ENCODE measurements at regions not wholly inside any gene's neighbourhood (a gene's known extent, or its start where the extent isn't known, plus 50 kb on each side); places are given as distances from the start of the nearest gene placed in this dataset.

GRCh38 chr2:173802518-173802917, 162.7 kb downstream of the SP3 start:
- Histone ChIP-seq H3K4me3 (no peak overlapping the region), H3K27me3 (no peaks in the 10 kb centered on the region), H3K4me1 (no peaks in the 10 kb centered on the region), H3K9me3 (no peaks in the 10 kb centered on the region), H3K27ac (no peak overlapping the region), H3K36me3 (no peaks in the 10 kb centered on the region)
- no peak for DNase-seq
- intact Hi-C loops (cut with DNase I): no loop called here
- TF ChIP-seq, protein P1, sequence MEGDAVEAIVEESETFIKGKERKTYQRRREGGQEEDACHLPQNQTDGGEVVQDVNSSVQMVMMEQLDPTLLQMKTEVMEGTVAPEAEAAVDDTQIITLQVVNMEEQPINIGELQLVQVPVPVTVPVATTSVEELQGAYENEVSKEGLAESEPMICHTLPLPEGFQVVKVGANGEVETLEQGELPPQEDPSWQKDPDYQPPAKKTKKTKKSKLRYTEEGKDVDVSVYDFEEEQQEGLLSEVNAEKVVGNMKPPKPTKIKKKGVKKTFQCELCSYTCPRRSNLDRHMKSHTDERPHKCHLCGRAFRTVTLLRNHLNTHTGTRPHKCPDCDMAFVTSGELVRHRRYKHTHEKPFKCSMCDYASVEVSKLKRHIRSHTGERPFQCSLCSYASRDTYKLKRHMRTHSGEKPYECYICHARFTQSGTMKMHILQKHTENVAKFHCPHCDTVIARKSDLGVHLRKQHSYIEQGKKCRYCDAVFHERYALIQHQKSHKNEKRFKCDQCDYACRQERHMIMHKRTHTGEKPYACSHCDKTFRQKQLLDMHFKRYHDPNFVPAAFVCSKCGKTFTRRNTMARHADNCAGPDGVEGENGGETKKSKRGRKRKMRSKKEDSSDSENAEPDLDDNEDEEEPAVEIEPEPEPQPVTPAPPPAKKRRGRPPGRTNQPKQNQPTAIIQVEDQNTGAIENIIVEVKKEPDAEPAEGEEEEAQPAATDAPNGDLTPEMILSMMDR (IDR thresholded peaks at IDR 0.05): no peak
- TF ChIP-seq POLR2A (IDR thresholded peaks at IDR 0.05): no peak
- ATAC-seq: no peak

DNA sequence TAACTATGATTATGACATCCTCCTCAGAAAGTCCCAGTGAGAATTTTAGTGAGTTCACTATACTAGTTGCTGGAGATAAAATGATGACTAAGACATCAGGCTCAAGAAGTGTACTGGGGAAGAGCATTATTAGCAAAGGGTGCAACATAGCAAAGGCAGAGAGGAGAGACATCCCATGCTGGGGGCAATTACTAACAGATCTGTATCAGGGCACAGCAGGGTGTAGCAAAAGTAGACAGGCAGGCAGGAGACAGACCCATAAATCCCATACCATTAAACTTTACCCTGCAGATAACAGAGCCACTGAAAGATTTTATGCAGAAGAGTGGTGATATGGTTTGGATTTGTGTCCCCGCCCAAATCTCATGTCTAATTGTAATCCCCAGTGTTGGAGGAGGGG, 161.7 kb downstream of the SP3 start:
- WGBS (ENCODE audit: insufficient coverage, low coverage, low lambda C conversion rate, missing lambda C conversion rate): no CpG with 5 or more reads among the region's 1 CpG
- Histone ChIP-seq H3K4me3 (no peak overlapping the region), H3K36me3 (no peaks in the 10 kb centered on the region), H3K4me1 (no peaks in the 10 kb centered on the region), H3K27me3 (no peaks in the 10 kb centered on the region), H3K27ac (no peak overlapping the region), H3K9me3 (no peaks in the 10 kb centered on the region)
- intact Hi-C loops (cut with DNase I): no loop called here
- no peak for TF ChIP-seq POLR2A (IDR thresholded peaks at IDR 0.05)
- TF ChIP-seq, protein P1 (IDR thresholded peaks at IDR 0.05): no peak
- no peak for DNase-seq
- no peak for ATAC-seq

- Histone ChIP-seq H3K27ac (no peak overlapping the region), H3K27me3 (no peaks in the 10 kb centered on the region), H3K9me3 (no peaks in the 10 kb centered on the region), H3K4me3 (no peak overlapping the region), H3K36me3 (no peaks in the 10 kb centered on the region), H3K4me1 (no peaks in the 10 kb centered on the region)
- intact Hi-C loops (cut with DNase I): no loop called here
- DNase-seq (no peak), ATAC-seq (no peak)
- WGBS (ENCODE audit: insufficient coverage, low coverage, low lambda C conversion rate, missing lambda C conversion rate): 91% methylated on average over 2 of the region's 2 CpGs
- TF ChIP-seq POLR2A (IDR thresholded peaks at IDR 0.05): no peak
These were observed 158.4 kb downstream of the SP3 start for GRCh38 chr2:173806761-173807160.

GRCh38 chr2:173808718-173809117, 156.5 kb downstream of the SP3 start:
- no peak overlapping the region for H3K4me3 ChIP-seq
- TF ChIP-seq POLR2A (IDR thresholded peaks at IDR 0.05): no peak
- TF ChIP-seq, protein P1 (IDR thresholded peaks at IDR 0.05): no peak
- DNase-seq: no peak
- H3K9me3 ChIP-seq: no peaks in the 10 kb centered on the region
- H3K36me3 ChIP-seq: no peaks in the 10 kb centered on the region
- no peaks in the 10 kb centered on the region for H3K4me1 ChIP-seq
- no peak overlapping the region for H3K27ac ChIP-seq
- no peak for ATAC-seq
- no peaks in the 10 kb centered on the region for H3K27me3 ChIP-seq
- intact Hi-C loops (cut with DNase I): no loop called here
- WGBS (ENCODE audit: insufficient coverage, low coverage, low lambda C conversion rate, missing lambda C conversion rate): 50% methylated on average over 2 of the region's 2 CpGs

- Histone ChIP-seq H3K4me1 (no peaks in the 10 kb centered on the region), H3K4me3 (no peak overlapping the region), H3K9me3 (no peaks in the 10 kb centered on the region), H3K27me3 (no peaks in the 10 kb centered on the region), H3K27ac (no peak overlapping the region), H3K36me3 (no peaks in the 10 kb centered on the region)
- WGBS (ENCODE audit: insufficient coverage, low coverage, low lambda C conversion rate, missing lambda C conversion rate): 92% methylated on average over 1 of the region's 1 CpG
- ATAC-seq (no peak), DNase-seq (no peak)
- intact Hi-C loops (cut with DNase I): no loop called here
- no peak for TF ChIP-seq POLR2A (IDR thresholded peaks at IDR 0.05)
- TF ChIP-seq, protein P1 (IDR thresholded peaks at IDR 0.05): no peak
These were observed 152.9 kb downstream of the SP3 start for GRCh38 chr2:173812321-173812720.

Measured in right lobe of liver (tissue), 6 donors.